ENCODE measurements at regions not wholly inside any gene's neighbourhood (a gene's known extent, or its start where the extent isn't known, plus 50 kb on each side); places are given as distances from the start of the nearest gene placed in this dataset.

GRCh38 chr16:52976539-52977167, 76.0 kb downstream of the CHD9NB start:
- no peaks in the 10 kb centered on the region for H3K9me3 ChIP-seq
- peaks cover 0 to 2% (median 0%) of the 10 kb centered on the region in 4 donors for H3K27me3 ChIP-seq
- no peak overlapping the region for H3K27ac ChIP-seq (replicated peaks in 1 of 4)
- H3K4me1 ChIP-seq = no peaks in the 10 kb centered on the region
- intact Hi-C loops (cut with DNase I) = no loop called here
- no peak for TF ChIP-seq POLR2AphosphoS5 (IDR thresholded peaks at IDR 0.05)
- TF ChIP-seq CTCF (IDR thresholded peaks at IDR 0.05) = peak in 1 of 3 experiments; percentile 36
- H3K36me3 ChIP-seq = no peaks in the 10 kb centered on the region
- DNase-seq (ENCODE audit: extremely low spot score) = no peak
- no peak overlapping the region for H3K4me3 ChIP-seq

GRCh38 chr16:52967744-52968143, 85.0 kb downstream of the CHD9NB start:
- H3K9me3 ChIP-seq = no peaks in the 10 kb centered on the region
- H3K27me3 ChIP-seq = no peaks in the 10 kb centered on the region
- TF ChIP-seq EP300 (IDR thresholded peaks at IDR 0.05) = no peak
- TF ChIP-seq POLR2A (IDR thresholded peaks at IDR 0.05; ENCODE audit: low read depth) = no peak
- TF ChIP-seq POLR2AphosphoS5 (IDR thresholded peaks at IDR 0.05) = no peak
- TF ChIP-seq CTCF (IDR thresholded peaks at IDR 0.05) = no peak
- H3K36me3 ChIP-seq = no peaks in the 10 kb centered on the region
- no peak overlapping the region for H3K4me3 ChIP-seq
- no peaks in the 10 kb centered on the region for H3K4me1 ChIP-seq
- intact Hi-C loops (cut with DNase I) = no loop called here
- H3K27ac ChIP-seq (replicated peaks in 1 of 4) = no peak overlapping the region
- no peak for DNase-seq (ENCODE audit: extremely low spot score)

GRCh38 chr16:52964290-52964689, 88.4 kb downstream of the CHD9NB start:
- DNase-seq (ENCODE audit: extremely low spot score) = no peak
- Histone ChIP-seq H3K4me1 (no peaks in the 10 kb centered on the region), H3K9me3 (no peaks in the 10 kb centered on the region), H3K4me3 (no peak overlapping the region), H3K27ac (replicated peaks in 1 of 4) (no peak overlapping the region), H3K36me3 (no peaks in the 10 kb centered on the region), H3K27me3 (no peaks in the 10 kb centered on the region)
- 74% methylated on average over 2 of the region's 2 CpGs for whole genome bisulfite sequencing
- TF ChIP-seq POLR2AphosphoS5 (IDR thresholded peaks at IDR 0.05) (no peak), CTCF (IDR thresholded peaks at IDR 0.05) (no peak), EP300 (IDR thresholded peaks at IDR 0.05) (no peak), POLR2A (IDR thresholded peaks at IDR 0.05; ENCODE audit: low read depth) (no peak)
- intact Hi-C loops (cut with DNase I) = no loop called here

- no peak for DNase-seq (ENCODE audit: extremely low spot score)
- TF ChIP-seq EP300 (IDR thresholded peaks at IDR 0.05) (no peak), POLR2AphosphoS5 (IDR thresholded peaks at IDR 0.05) (no peak), POLR2A (IDR thresholded peaks at IDR 0.05; ENCODE audit: low read depth) (no peak), CTCF (IDR thresholded peaks at IDR 0.05) (no peak)
- intact Hi-C loops (cut with DNase I) = no loop called here
- Histone ChIP-seq H3K27me3 (no peaks in the 10 kb centered on the region), H3K36me3 (no peaks in the 10 kb centered on the region), H3K9me3 (no peaks in the 10 kb centered on the region), H3K4me1 (no peaks in the 10 kb centered on the region), H3K4me3 (no peak overlapping the region), H3K27ac (replicated peaks in 1 of 4) (no peak overlapping the region)
- WGBS = 63% methylated on average over 4 of the region's 4 CpGs
Observed at GRCh38 chr16:52963855-52964242, 88.8 kb downstream of the CHD9NB start.

GRCh38 chr16:52963212-52963854, 89.4 kb downstream of the CHD9NB start:
- Histone ChIP-seq H3K27ac (replicated peaks in 1 of 4) (no peak overlapping the region), H3K4me3 (no peak overlapping the region)
- 43% methylated on average over 3 of the region's 3 CpGs for WGBS

More at GRCh38 chr16:52963212-52963854, 89.4 kb downstream of the CHD9NB start:
- DNase-seq (ENCODE audit: extremely low spot score) = no peak
- TF ChIP-seq POLR2A (IDR thresholded peaks at IDR 0.05; ENCODE audit: low read depth) (no peak), CTCF (IDR thresholded peaks at IDR 0.05) (no peak), EP300 (IDR thresholded peaks at IDR 0.05) (no peak)
- intact Hi-C loops (cut with DNase I) = no loop called here
- Histone ChIP-seq H3K27me3 (no peaks in the 10 kb centered on the region), H3K9me3 (no peaks in the 10 kb centered on the region), H3K4me1 (no peaks in the 10 kb centered on the region), H3K36me3 (no peaks in the 10 kb centered on the region)
